DOHH2 (cell line): ENCODE measurements at regions not wholly inside any gene's neighbourhood (a gene's known extent, or its start where the extent isn't known, plus 50 kb on each side); places are given as distances from the start of the nearest gene placed in this dataset.

ENCODE experiments used
- H3F3A ChIP-seq: fragments of 200-600 bp; sonication (generic), shearing (Covaris generic); 2 replicates; pipeline ENCODE4 v1.6.0; 2016; ENCODE audit warnings: antibody characterized with exemption, mild to moderate bottlenecking; ENCODE audit not compliant: control insufficient read depth, insufficient read depth
- H3K27ac ChIP-seq: fragments of 200-600 bp; sonication (generic); 2 replicates; pipeline ENCODE4 v1.5.1; 2014; ENCODE audit warnings: low read depth, mild to moderate bottlenecking, low read length, moderate library complexity
- H3K27me3 ChIP-seq: fragments of 200-600 bp; sonication (generic); 2 replicates; pipeline ENCODE4 v1.6.1; 2014; ENCODE audit warnings: mild to moderate bottlenecking, low read length, mixed read lengths; ENCODE audit not compliant: control insufficient read depth
- H3K36me3 ChIP-seq: fragments of 200-600 bp; sonication (generic); 2 replicates; pipeline ENCODE4 v1.6.1; 2014; ENCODE audit warnings: mild to moderate bottlenecking, low read length, moderate library complexity, mixed read lengths; ENCODE audit not compliant: control insufficient read depth
- H3K4me1 ChIP-seq: fragments of 200-600 bp; sonication (generic); 2 replicates; pipeline ENCODE4 v1.6.1; 2014; ENCODE audit warnings: mild to moderate bottlenecking, low read length, mixed read lengths; ENCODE audit not compliant: control insufficient read depth
- H3K4me2 ChIP-seq: fragments of 200-600 bp; sonication (generic); 2 replicates; pipeline ENCODE4 v1.6.0; 2014; ENCODE audit warnings: mild to moderate bottlenecking, low read length, moderate library complexity
- H3K4me3 ChIP-seq: fragments of 200-600 bp; sonication (generic); 2 replicates; pipeline ENCODE4 v1.5.1; 2014; ENCODE audit warnings: mild to moderate bottlenecking, low read length, mixed read lengths
- H3K79me2 ChIP-seq: fragments of 200-600 bp; sonication (generic); 2 replicates; pipeline ENCODE4 v1.6.1; 2014; ENCODE audit warnings: mild to moderate bottlenecking, low read length, mixed read lengths; ENCODE audit not compliant: control insufficient read depth
- H3K9me2 ChIP-seq: fragments of 200-600 bp; sonication (generic); replicated peaks from 2 replicates; pipeline ENCODE4 v1.6.1; 2014; ENCODE audit warnings: mild to moderate bottlenecking, low read length, mixed read lengths; ENCODE audit not compliant: control insufficient read depth
- H3K9me3 ChIP-seq: fragments of 200-600 bp; sonication (generic); 2 replicates; pipeline ENCODE4 v1.6.1; 2014; ENCODE audit warnings: antibody characterized with exemption, low read length, mixed read lengths; ENCODE audit not compliant: control insufficient read depth, insufficient read depth
- H4K20me1 ChIP-seq: fragments of 200-600 bp; sonication (generic); 2 replicates; pipeline ENCODE4 v1.6.0; 2014; ENCODE audit warnings: low read depth, mild to moderate bottlenecking, antibody characterized with exemption, low read length, moderate library complexity; ENCODE audit not compliant: control insufficient read depth, insufficient read depth
- CTCF ChIP-seq: fragments of 200-600 bp; sonication (generic); IDR thresholded peaks from one replicate; pipeline ENCODE4 v1.5.1; 2014; ENCODE audit warnings: antibody characterized with exemption, mild to moderate bottlenecking, low read depth, low read length; ENCODE audit not compliant: poor library complexity, severe bottlenecking
- EZH2phosphoT487 ChIP-seq: fragments of 200-600 bp; sonication (generic); IDR thresholded peaks from 2 replicates; pipeline ENCODE4 v1.6.1; 2017; ENCODE audit warnings: borderline replicate concordance, mild to moderate bottlenecking, antibody characterized with exemption, low read length, moderate library complexity, mixed read lengths

GRCh38 chr6:137962725-137963124 is 95.7 kb downstream of the TNFAIP3 start:
- Histone ChIP-seq H3K4me3 (no peak overlapping the region), H3K4me1 (peaks cover 5% of the 10 kb centered on the region; the same call in 1 of the 2 replicates), H3F3A (no peaks in the 10 kb centered on the region), H3K9me2 (no peaks in the 10 kb centered on the region), H3K36me3 (no peaks in the 10 kb centered on the region), H3K79me2 (no peaks in the 10 kb centered on the region), H3K4me2 (no peak overlapping the region), H3K27ac (no peak overlapping the region), H4K20me1 (no peaks in the 10 kb centered on the region), H3K9me3 (no peaks in the 10 kb centered on the region), H3K27me3 (no peaks in the 10 kb centered on the region)
- TF ChIP-seq EZH2phosphoT487 (no peak), CTCF (no peak)

GRCh38 chr6:137964876-137965275 is 97.8 kb downstream of the TNFAIP3 start:
- Histone ChIP-seq H3K9me2 (no peaks in the 10 kb centered on the region), H3K4me3 (no peak overlapping the region), H3K36me3 (no peaks in the 10 kb centered on the region), H3K27ac (no peak overlapping the region), H3K4me1 (peaks cover 5% of the 10 kb centered on the region; the same call in 1 of the 2 replicates), H3K4me2 (no peak overlapping the region), H3K27me3 (no peaks in the 10 kb centered on the region), H3K9me3 (no peaks in the 10 kb centered on the region), H4K20me1 (no peaks in the 10 kb centered on the region), H3F3A (no peaks in the 10 kb centered on the region), H3K79me2 (no peaks in the 10 kb centered on the region)
- TF ChIP-seq CTCF, result no peak
- TF ChIP-seq EZH2phosphoT487, result no peak

GRCh38 chr6:137967689-137968454 is 100.8 kb downstream of the TNFAIP3 start:
- Histone ChIP-seq H3K9me3 (no peaks in the 10 kb centered on the region), H3K27ac (no peak overlapping the region), H3K36me3 (no peaks in the 10 kb centered on the region), H3F3A (no peaks in the 10 kb centered on the region), H4K20me1 (no peaks in the 10 kb centered on the region), H3K27me3 (no peaks in the 10 kb centered on the region), H3K9me2 (no peaks in the 10 kb centered on the region), H3K79me2 (no peaks in the 10 kb centered on the region), H3K4me1 (peaks cover 5% of the 10 kb centered on the region; the same call in 1 of the 2 replicates), H3K4me3 (no peak overlapping the region), H3K4me2 (no peak overlapping the region)
- no peak for TF ChIP-seq EZH2phosphoT487
- no peak for TF ChIP-seq CTCF
